HCT116 (cell line): ENCODE measurements at regions not wholly inside any gene's neighbourhood (a gene's known extent, or its start where the extent isn't known, plus 50 kb on each side); places are given as distances from the start of the nearest gene placed in this dataset.

Experiments
- ATAC-seq: fragments of 200-7000 bp; cut with Tn5 transposase; 2 replicates; pipeline ENCODE4 v1.9.1; 2020; ENCODE audit warnings: mild to moderate bottlenecking, moderate library complexity
- BruUV-seq: library from RNA; stranded (reverse); fragments of 400-500 nt; replicated peaks from 2 replicates; lab custom pipeline; 2021; lab: Mats Ljungman, UMichigan
- CTCF ChIA-PET: fragments of 300-600 bp; sonication (Branson Sonifier 250); formaldehyde crosslinking; loops from one replicate; lab custom pipeline; 2021; ENCODE audit warnings: antibody characterized with exemption; lab: Charles Lee
- POLR2A ChIA-PET: fragments of 300-600, 350-600 bp; sonication (Branson Sonifier 250); formaldehyde crosslinking; loops from one replicate; lab custom pipeline; 2021; ENCODE audit warnings: antibody characterized with exemption; lab: Charles Lee
- RAD21 ChIA-PET, 2 experiments: fragments of 300-600 bp; sonication (Branson Sonifier 250); formaldehyde crosslinking; loops; one replicate each; lab custom pipeline; 2023; ENCODE audit warnings: low total read pairs in 2 of 2; ENCODE audit not compliant: uncharacterized antibody in 2 of 2, unreplicated experiment in 2 of 2, low non-redundant PET in 1 of 2; lab: Charles Lee
- DNase-seq: peaks from one replicate; pipeline ENCODE4 v3.0.0-alpha.2; 2010; ENCODE audit warnings: low read depth, low spot score
- H2AFZ ChIP-seq: fragments of 200-600 bp; shearing (Covaris generic), sonication (generic); 2 replicates; pipeline ENCODE4 v1.6.1; 2017; ENCODE audit warnings: low read depth, mixed run types, mixed read lengths, antibody characterized with exemption, low read length; ENCODE audit not compliant: poor library complexity, severe bottlenecking
- H3K27ac ChIP-seq: 2 replicates; pipeline ENCODE4 v1.5.1; 2012; ENCODE audit warnings: low read depth, low read length
- H3K27me3 ChIP-seq: fragments of 200-600 bp; sonication (generic); 2 replicates; pipeline ENCODE4 v1.6.1; 2016; ENCODE audit warnings: mixed run types, low read length, mixed read lengths; ENCODE audit not compliant: insufficient read depth
- H3K36me3 ChIP-seq, 2 experiments: fragments of 200-500 bp in 1 of 2; fragments of 200-600 bp in 1 of 2; sonication (Bioruptor generic) in 1 of 2; sonication (generic) in 1 of 2; 2 replicates each; pipeline versions ENCODE4 v1.5.1 to v1.6.1; 2014 to 2016; ENCODE audit warnings: low read length in 2 of 2, inconsistent platforms in 1 of 2, mixed read lengths in 1 of 2, mixed run types in 1 of 2; ENCODE audit not compliant: insufficient read depth in 2 of 2, control insufficient read depth in 1 of 2
- H3K4me1 ChIP-seq, 2 experiments: fragments of 200-600 bp in 1 of 2; sonication (generic) in 1 of 2; 2 replicates each; pipeline versions ENCODE4 v1.5.1 to v1.6.1; 2012 to 2017; ENCODE audit warnings: low read length in 2 of 2, inconsistent platforms in 1 of 2, mild to moderate bottlenecking in 1 of 2, mixed read lengths in 1 of 2, mixed run types in 1 of 2, moderate library complexity in 1 of 2; ENCODE audit not compliant: insufficient read depth in 2 of 2, control insufficient read depth in 1 of 2
- H3K4me2 ChIP-seq: fragments of 200-600 bp; sonication (generic); 2 replicates; pipeline ENCODE4 v1.6.1; 2017; ENCODE audit warnings: mixed run types, low read length, mixed read lengths
- H3K4me3 ChIP-seq, 2 experiments: fragments of 200-600 bp in 1 of 2; sonication (generic) in 1 of 2; replicated peaks in 1 of 2; 2 replicates each; pipeline ENCODE4 v1.5.1; 2011 to 2016; ENCODE audit warnings: low read length in 2 of 2, control low read depth in 1 of 2, low read depth in 1 of 2, mild to moderate bottlenecking in 1 of 2, mixed read lengths in 1 of 2, mixed run types in 1 of 2
- H3K79me2 ChIP-seq: fragments of 200-600 bp; sonication (generic); 2 replicates; pipeline ENCODE4 v1.6.1; 2017; ENCODE audit warnings: mild to moderate bottlenecking, mixed run types, low read length, moderate library complexity, mixed read lengths; ENCODE audit not compliant: insufficient read depth
- H3K9ac ChIP-seq: fragments of 200-600 bp; sonication (generic); 2 replicates; pipeline ENCODE4 v1.6.1; 2016; ENCODE audit warnings: low read length, mixed read lengths
- H3K9me2 ChIP-seq: fragments of 200-600 bp; sonication (generic), shearing (Covaris generic); 2 replicates; pipeline ENCODE4 v1.6.1; 2017; ENCODE audit warnings: mixed run types, mild to moderate bottlenecking, moderate library complexity; ENCODE audit not compliant: insufficient read depth
- H3K9me3 ChIP-seq, 2 experiments: fragments of 200-500 bp in 1 of 2; fragments of 200-600 bp in 1 of 2; sonication (Bioruptor generic) in 1 of 2; sonication (generic) in 1 of 2; 2 replicates each; pipeline ENCODE4 v1.6.1; 2014 to 2017; ENCODE audit warnings: low read length in 2 of 2, mixed read lengths in 2 of 2, inconsistent platforms in 1 of 2, low read depth in 1 of 2, mild to moderate bottlenecking in 1 of 2, mixed run types in 1 of 2, moderate library complexity in 1 of 2; ENCODE audit not compliant: control insufficient read depth in 1 of 2, insufficient read depth in 1 of 2
- H4K20me1 ChIP-seq: fragments of 200-600 bp; sonication (generic), shearing (Covaris generic); 2 replicates; pipeline ENCODE4 v1.6.1; 2017; ENCODE audit warnings: mixed run types, mild to moderate bottlenecking, moderate library complexity; ENCODE audit not compliant: insufficient read depth
- CEBPB ChIP-seq: IDR thresholded peaks from 2 replicates; pipeline ENCODE4 v1.6.1; 2012; ENCODE audit warnings: low read depth
- CTCF ChIP-seq, 3 experiments: fragments of 200-600 bp in 1 of 3; sonication (generic) in 1 of 3; IDR thresholded peaks in 2 of 3; conservative IDR thresholded peaks in 1 of 3; 2 replicates each; pipeline ENCODE4 v1.5.1; 2012 to 2017; ENCODE audit warnings: low read depth in 2 of 3, low read length in 2 of 3, antibody characterized with exemption in 1 of 3, borderline replicate concordance in 1 of 3, control low read depth in 1 of 3, mild to moderate bottlenecking in 1 of 3, mixed read lengths in 1 of 3, mixed run types in 1 of 3, moderate library complexity in 1 of 3; ENCODE audit not compliant: insufficient read depth in 1 of 3
- EGR1 ChIP-seq: IDR thresholded peaks from 2 replicates; pipeline ENCODE4 v1.6.1; 2012; ENCODE audit warnings: low read depth
- EZH2 ChIP-seq: fragments of 200-600 bp; sonication (generic); IDR thresholded peaks from 2 replicates; pipeline ENCODE4 v1.6.1; 2017; ENCODE audit warnings: antibody characterized with exemption, mixed run types
- EZH2phosphoT487 ChIP-seq: fragments of 200-600 bp; IDR thresholded peaks from 2 replicates; pipeline ENCODE4 v1.6.1; 2018; ENCODE audit warnings: antibody characterized with exemption, borderline replicate concordance
- JUND ChIP-seq: IDR thresholded peaks from 2 replicates; pipeline ENCODE4 v1.6.1; 2012
- POLR2A ChIP-seq: IDR thresholded peaks from 2 replicates; pipeline ENCODE4 v1.7.0; 2011; ENCODE audit warnings: borderline replicate concordance; ENCODE audit not compliant: insufficient read depth, insufficient read length; ENCODE audit errors: extremely low read depth
- RAD21 ChIP-seq: IDR thresholded peaks from 2 replicates; pipeline ENCODE4 v1.6.1; 2012; ENCODE audit warnings: low read depth, mild to moderate bottlenecking
- REST ChIP-seq: IDR thresholded peaks from 2 replicates; pipeline ENCODE4 v1.6.1; 2012; ENCODE audit warnings: low read depth
- SIN3A ChIP-seq: IDR thresholded peaks from 2 replicates; pipeline ENCODE4 v1.6.1; 2012; ENCODE audit warnings: low read depth
- SP1 ChIP-seq: IDR thresholded peaks from 2 replicates; pipeline ENCODE4 v1.6.1; 2012; ENCODE audit warnings: low read depth
- SRF ChIP-seq: IDR thresholded peaks from 2 replicates; pipeline ENCODE4 v1.6.1; 2012; ENCODE audit warnings: low read depth
- TCF7L2 ChIP-seq: IDR thresholded peaks from 2 replicates; pipeline ENCODE4 v1.7.0; 2011; ENCODE audit warnings: borderline replicate concordance, inconsistent platforms; ENCODE audit not compliant: insufficient read depth, insufficient read length; ENCODE audit errors: extremely low read depth
- ZBTB33 ChIP-seq: IDR thresholded peaks from 2 replicates; pipeline ENCODE4 v1.6.1; 2011; ENCODE audit warnings: mild to moderate bottlenecking, low read length, moderate library complexity; ENCODE audit not compliant: insufficient replicate concordance; ENCODE audit errors: extremely low read depth
- ZFX ChIP-seq: fragments of 450-650 bp; IDR thresholded peaks from 2 replicates; pipeline ENCODE4 v1.6.1; 2017
- ZNF274 ChIP-seq: fragments of 200-500 bp; sonication (Bioruptor generic); IDR thresholded peaks from 2 replicates; pipeline ENCODE4 v1.6.1; 2014; ENCODE audit warnings: mild to moderate bottlenecking, low read depth, low read length, inconsistent platforms
- intact Hi-C: fragments of 100-400 bp; cut with micrococcal nuclease; formaldehyde crosslinking; loops from 2 replicates; pipeline ENCODE4 v1.10.0; 2022

GRCh38 chr9:106581973-106582372, 281.0 kb upstream of the ZNF462 start:
- Histone ChIP-seq H3K4me1 (no peaks in the 10 kb centered on the region), H2AFZ (no peak overlapping the region), H3K36me3 (no peaks in the 10 kb centered on the region), H3K27ac (no peak overlapping the region), H3K4me3 (no peak overlapping the region), H3K9ac (no peak overlapping the region), H3K79me2 (no peaks in the 10 kb centered on the region), H4K20me1 (no peaks in the 10 kb centered on the region; the same call in 1 of the 2 replicates), H3K27me3 (no peaks in the 10 kb centered on the region), H3K9me2 (0 out of 2 replicates have a peak, but pooled peaks cover 3% of the 10 kb centered on the region), H3K9me3 (no peaks in the 10 kb centered on the region), H3K4me2 (no peak overlapping the region)
- ATAC-seq (no peak), DNase-seq (no peak)
- ChIA-PET RAD21 (no interaction called here), POLR2A (no interaction called here), CTCF (no interaction called here)
- intact Hi-C loops: no loop called here
- no peak for TF ChIP-seq CEBPB
- TF ChIP-seq TCF7L2: no peak
- no peak for TF ChIP-seq ZBTB33
- no peak for TF ChIP-seq SIN3A
- no peak for TF ChIP-seq CTCF (IDR thresholded peaks at IDR 0.05 in 2 of 3, conservative IDR thresholded peaks at IDR 0.05 in 1 of 3; ENCODE audit: borderline replicate concordance in 1 of 3, insufficient read depth in 1 of 3, low read depth in 2 of 3, low read length in 2 of 3)
- TF ChIP-seq SRF: no peak
- no peak for TF ChIP-seq REST
- no peak for TF ChIP-seq EZH2
- no peak for TF ChIP-seq RAD21
- TF ChIP-seq ZFX: no peak
- TF ChIP-seq ZNF274: no peak
- no peak for TF ChIP-seq SP1
- no peak for TF ChIP-seq POLR2A
- no peak for TF ChIP-seq EGR1
- no peak for TF ChIP-seq EZH2phosphoT487
- TF ChIP-seq JUND: no peak
- BruUV-seq: no TSS peak
